Ecto neural progenitor cell (in vitro differentiated cells): ENCODE measurements at regions not wholly inside any gene's neighbourhood (a gene's known extent, or its start where the extent isn't known, plus 50 kb on each side); places are given as distances from the start of the nearest gene placed in this dataset.
"Not testable (repeated sequence)": the region's sequence is repeated elsewhere in the genome, so short reads cannot be mapped to it uniquely, and the experiment has no call there.

Source experiments
- DNase-seq: peaks from one replicate; pipeline ENCODE4 v3.0.0-alpha.2; 2018; ENCODE audit warnings: low spot score

DNA sequence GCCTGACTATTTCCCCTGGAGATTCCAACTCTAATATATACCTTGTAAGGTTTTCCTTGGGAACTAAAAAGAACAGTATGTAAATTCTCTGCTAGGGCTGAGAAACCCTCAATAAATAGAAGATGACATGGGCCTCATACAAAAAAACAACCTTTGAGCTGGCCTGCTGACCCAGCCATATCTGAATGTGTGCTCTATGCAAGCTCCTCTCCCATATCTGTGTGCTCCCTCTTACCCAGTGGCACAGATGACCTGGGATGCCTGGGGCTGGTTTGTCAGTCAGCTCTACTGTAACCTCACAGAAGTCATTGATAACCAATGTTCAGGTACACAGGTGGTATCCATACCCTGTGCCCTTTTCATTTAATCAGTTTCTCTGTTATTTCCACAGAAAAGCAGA is 329.2 kb downstream of the SEC16B start:
- DNase-seq = no peak

DNA sequence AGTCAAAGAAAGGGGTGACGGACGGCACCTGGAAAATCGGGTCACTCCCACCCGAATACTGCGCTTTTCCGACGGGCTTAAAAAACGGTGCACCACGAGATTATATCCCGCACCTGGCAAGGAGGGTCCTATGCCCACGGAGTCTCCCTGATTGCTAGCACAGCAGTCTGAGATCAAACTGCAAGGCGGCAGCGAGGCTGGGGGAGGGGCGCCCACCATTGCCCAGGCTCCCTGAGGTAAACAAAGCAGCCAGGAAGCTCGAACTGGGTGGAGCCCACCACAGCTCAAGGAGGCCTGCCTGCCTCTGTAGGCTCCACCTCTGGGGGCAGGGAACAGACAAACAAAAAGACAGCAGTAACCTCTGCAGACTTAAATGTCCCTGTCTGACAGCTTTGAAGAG is 335.7 kb downstream of the SEC16B start:
- DNase-seq = not testable (repeated sequence)

GRCh38 chr1:177632923-177633615 is 336.8 kb downstream of the SEC16B start:
- DNase-seq = no peak

- no peak for DNase-seq
Measured at GRCh38 chr1:177631770-177632169, 338.1 kb downstream of the SEC16B start.

DNA sequence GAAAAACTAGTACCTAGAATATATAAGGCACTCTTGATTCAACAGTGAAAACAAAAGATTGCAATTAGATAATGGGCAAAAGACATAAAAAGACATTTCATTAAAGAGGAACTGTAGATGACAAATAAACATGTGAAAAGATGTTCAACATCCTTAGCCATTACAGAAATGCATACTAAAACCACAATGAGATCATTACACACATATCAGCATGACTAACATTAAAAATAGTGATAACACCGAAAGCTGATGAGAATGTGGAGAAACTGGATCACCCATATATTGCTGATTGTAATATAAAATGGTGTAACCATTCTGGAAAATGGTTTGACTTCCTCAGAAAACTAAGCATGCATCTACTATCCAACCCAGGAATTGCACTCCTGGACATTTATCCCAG is 340.3 kb downstream of the SEC16B start:
- DNase-seq = no peak

DNA sequence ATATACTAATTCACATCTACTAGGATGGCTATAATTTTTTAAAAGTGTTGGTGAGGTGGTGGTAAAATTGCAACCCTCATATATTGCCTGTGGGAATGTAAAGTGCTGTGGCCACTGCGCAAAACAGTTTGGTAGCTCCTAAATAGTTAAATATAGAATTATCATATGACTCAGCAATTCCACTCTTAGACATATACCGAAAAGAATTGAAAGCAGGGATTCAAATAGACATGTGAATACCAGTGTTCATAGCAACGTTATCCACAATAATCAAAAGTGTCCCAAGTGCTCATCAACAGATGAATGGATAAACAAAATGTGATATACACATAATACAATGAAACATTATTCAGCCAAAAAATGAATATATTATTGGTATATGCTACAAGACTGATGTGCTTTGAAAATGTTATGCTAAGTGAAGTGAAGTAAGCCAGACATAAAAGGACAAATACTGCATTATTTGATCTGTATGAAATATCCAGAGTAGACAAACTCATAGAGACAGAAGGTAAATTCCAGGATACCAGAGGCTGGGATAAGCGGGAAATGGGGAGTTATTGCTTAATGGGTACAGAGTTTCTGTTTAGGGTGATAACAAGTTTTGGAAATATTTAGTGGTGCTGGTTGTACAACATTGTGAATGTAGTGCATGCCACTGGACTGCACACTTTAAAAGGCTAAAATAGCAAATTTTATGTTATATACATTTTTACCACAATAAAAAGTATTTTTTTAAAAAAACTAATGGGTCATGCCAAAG is 342.5 kb downstream of the SEC16B start:
- no peak for DNase-seq

DNA sequence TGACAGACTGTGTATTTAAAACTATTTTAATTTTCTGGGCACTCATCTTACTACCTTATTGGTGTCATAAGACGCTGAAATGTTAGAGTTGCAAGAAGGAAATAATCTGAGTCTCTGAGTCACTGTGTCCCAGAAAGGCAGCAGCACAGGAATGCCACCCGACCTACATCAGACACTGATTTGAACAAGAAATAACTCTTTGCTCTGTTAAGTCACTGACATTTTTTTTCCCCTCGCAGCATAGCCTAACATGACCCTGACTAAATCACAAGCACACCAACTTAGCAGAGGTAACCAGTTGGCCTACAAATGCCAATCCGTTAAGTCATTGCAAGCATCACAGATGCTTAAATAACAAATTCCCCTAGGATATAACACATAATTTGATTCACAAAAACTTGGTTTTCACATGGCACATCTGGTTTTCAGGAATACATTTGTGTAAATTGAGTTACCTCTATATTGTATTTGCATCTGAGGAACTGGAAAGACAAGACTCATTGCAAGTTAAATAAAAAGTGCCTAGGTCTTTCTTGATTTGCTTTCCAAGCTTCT is 349.1 kb downstream of the SEC16B start:
- no peak for DNase-seq

DNA sequence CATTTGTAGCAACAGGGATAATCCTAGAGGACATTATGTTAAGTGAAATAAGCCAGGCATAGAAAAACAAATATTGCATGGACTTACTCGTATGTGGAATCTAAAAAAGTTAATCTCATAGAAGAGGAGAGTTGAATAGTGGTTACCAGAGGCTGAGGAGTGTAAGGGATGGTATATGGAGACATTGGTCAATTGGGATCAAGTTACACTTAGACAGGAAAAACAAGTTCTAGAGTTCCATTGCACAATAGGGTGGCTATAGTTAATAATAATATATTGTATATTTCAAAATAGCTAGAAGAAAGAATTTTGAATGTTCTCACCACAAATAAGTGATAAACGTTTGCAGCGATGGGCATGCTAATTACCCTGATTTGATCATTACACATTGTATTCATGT is 354.6 kb downstream of the SEC16B start:
- DNase-seq = no peak

GRCh38 chr1:177611402-177611801 is 358.5 kb downstream of the SEC16B start:
- DNase-seq = no peak

DNA sequence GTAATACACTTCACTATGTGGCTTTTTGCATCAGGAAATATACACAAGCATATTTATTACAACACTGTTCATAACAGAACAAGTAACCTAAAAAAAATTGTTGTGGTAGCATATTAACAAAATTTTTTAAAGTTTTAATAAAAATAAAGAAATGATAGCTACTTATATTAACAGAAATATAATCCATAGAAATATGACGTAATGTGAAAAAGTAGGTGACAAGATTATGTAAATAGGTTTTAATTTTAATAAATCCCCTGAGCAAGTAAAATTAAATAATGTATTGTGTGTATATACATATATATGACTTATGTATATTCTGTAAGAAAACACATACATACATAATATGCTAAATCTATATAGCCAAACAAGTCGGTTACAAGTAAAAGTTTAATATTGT is 359.9 kb downstream of the SEC16B start:
- no peak for DNase-seq

GRCh38 chr1:177600936-177601335 is 368.9 kb downstream of the SEC16B start:
- no peak for DNase-seq

DNA sequence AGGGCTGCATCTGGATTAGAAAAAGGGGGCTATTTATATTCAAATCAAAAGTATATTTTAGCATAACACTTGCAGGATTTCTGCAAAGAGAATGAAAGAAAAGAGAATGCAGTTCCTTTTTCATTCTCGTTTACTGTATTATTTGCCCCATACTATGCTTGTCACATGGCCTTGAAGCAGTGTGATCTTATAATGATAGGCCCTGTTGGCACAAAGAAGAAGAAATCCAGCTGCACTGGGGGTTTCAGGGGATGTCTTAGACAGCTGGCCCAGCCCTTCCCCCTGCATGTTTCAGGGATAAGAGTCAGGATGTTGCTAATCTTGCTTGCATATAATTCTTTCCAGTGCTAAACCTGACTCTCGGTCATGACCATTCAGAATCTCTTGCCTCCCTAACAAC is 369.5 kb downstream of the SEC16B start:
- DNase-seq = no peak

GRCh38 chr1:177597393-177597792 is 372.5 kb downstream of the SEC16B start:
- DNase-seq = no peak

DNA sequence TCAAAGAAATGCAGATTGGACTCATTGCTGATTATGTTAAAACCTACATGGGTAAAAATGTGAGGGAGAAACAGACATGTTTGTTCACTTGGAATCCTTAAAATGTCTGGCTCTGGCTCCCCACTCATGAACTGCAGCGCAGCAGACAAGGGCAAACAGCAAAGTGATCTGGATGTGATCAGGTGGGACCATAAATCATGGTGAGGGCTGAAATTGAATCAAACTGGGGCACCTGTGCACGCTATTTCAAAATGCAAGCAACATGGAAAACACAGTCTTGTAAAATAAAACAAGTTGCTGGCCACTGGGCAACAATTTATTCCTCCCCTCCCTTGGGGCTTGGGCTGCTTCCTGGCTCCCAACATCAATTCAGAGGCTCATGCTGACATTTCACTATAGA is 373.4 kb downstream of the SEC16B start:
- DNase-seq = no peak

DNA sequence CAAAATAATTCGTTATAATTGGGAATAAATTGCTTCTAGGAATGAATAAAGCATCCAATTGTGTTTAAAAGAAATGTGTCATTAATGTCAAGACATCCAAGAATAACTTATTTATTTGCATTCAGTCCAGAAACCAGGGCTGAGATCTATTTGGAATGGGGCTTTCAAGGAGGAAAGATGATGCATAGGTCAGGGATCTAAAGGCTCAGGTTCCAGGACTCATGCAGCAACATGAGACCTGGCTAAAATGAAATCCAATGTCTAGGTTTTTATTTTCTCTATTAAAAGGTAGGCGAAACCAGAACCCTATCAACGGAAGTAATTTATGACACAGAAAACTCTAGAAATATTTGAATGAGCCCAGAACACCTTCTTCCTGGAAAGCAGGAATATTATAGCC is 376.8 kb downstream of the SEC16B start:
- DNase-seq = no peak

DNA sequence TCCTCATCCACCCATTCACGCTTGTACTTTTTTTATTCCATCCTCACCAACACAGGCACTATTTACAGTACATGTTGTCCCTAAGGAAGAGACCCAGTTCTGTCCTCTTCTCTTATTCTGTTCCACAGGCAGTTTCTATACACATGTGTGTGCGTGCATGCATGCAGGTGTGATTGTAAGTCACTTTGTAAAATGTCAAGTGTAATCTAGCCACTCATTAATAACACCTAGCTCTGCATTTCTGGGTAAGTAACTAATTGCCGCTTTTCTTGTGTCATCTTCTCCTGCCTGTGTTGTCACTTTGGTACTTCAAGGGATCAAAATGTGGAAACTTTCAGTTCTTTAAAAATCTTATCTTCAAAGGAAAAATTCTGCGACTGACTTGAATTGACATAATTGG is 377.2 kb downstream of the SEC16B start:
- DNase-seq = no peak

- DNase-seq = no peak
Measured at GRCh38 chr1:177591155-177591554, 378.7 kb downstream of the SEC16B start.

DNA sequence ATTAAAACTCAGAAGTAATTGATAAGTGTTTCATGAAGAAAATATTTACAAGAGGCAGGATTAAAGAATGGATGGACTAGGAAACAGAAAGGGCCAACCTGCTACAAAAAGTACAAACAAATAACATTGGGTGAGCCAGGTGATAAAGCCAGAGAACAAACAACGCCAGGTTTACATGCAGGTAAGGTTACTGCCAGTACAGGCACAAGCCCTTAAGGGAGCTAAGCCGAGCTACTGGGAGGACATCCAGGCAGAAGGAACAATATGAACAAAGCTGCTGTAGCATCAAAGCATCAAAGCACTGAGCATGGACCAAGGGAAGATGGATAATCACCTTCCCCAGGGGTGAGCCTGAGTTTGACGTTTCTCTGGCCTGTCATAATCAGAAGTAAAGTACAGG is 380.7 kb downstream of the SEC16B start:
- no peak for DNase-seq

- no peak for DNase-seq
Measured at GRCh38 chr1:177586429-177586828, 383.4 kb downstream of the SEC16B start.

DNA sequence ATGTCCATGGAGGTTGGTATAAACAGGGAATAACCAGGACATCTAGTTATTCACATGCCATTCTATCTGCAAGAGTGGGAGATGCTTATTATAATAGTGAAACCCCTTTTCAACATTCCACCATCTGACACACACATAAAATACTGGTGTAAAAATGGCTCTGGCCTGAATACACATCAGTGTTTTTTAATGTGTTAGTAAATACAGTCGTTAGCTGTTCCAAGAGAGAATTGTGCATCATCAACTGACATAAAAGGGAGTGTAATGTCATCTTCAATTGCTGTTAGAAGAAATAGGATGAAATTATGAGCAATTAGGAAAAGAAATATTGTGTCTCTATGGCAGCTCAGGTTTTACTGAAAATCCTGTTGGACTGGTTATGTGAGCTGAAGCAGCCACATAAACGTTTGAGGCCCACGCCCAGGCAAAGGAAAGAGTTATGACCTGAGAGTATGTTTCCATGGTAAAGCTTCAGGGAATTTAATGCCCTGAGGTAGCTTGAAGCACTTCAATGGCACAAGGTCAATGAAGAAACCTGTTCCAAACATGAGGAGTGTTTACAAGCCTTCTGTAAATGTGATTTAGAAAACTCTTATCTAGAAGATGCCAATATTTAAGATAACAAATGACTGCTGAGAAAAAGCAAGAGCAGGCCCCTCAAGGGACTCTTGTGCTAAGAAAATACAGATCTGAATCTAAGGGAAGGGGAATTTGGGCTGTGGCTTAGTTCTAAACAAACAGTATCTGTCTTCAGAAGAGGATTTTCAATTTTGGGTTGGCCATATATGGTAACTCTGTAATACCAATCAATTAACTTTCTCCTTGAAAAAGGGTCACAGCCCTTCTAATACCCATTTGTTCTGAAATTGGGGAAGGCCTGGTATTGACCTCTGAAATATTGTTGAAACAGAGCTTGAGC is 384.3 kb downstream of the SEC16B start:
- DNase-seq = no peak

GRCh38 chr1:177573901-177574300 is 396.0 kb downstream of the SEC16B start:
- no peak for DNase-seq

DNA sequence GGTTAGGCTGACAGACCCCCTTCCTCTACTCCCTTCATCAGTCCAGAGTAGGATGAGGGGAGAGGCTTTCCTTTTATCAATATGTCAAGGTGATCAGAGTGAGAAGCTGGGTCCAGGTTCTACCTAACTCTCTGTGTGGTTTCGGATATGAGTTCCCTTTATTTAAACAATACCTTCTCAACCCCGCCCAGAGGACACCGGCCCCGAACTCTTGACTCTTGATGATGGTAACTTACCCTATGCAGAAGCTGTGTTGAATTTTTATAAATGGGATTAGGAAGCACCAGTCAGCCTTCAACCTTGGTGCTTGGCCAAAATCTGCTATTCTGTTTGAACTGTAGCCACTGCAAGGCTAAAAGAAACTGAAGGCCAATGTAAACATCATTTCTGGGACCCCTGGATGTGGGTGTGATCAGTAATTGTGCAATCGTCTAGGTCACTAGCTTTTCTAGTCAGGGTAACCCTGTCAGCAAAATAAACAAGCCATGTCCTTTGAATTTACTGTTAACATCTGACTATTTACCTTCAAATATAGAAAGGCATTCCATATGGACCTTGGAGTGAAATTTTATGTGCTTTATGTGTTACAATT is 398.3 kb downstream of the SEC16B start:
- DNase-seq = no peak
